B cell (primary cell): ENCODE measurements at regions not wholly inside any gene's neighbourhood (a gene's known extent, or its start where the extent isn't known, plus 50 kb on each side); places are given as distances from the start of the nearest gene placed in this dataset.

Experiments
- ATAC-seq: fragments of 200-7000 bp; cut with Tn5 transposase; one replicate; pipeline ENCODE4 v1.10.0; 2021; ENCODE audit warnings: low read depth, mild to moderate bottlenecking, moderate number of reproducible peaks, moderate library complexity
- CTCF ChIA-PET: fragments of 350-600 bp; sonication (Branson Sonifier 250); formaldehyde crosslinking; loops from one replicate; lab custom pipeline; 2021; ENCODE audit warnings: antibody characterized with exemption, inconsistent platforms; lab: Charles Lee
- POLR2A ChIA-PET: fragments of 350-600 bp; sonication (Branson Sonifier 250); formaldehyde crosslinking; loops from one replicate; lab custom pipeline; 2021; ENCODE audit warnings: antibody characterized with exemption; lab: Charles Lee
- DNase-seq: peaks from one replicate; pipeline ENCODE4 v3.0.0; 2013
- H2AFZ ChIP-seq: 2 replicates; pipeline ENCODE4 v1.6.1; 2012; ENCODE audit warnings: mild to moderate bottlenecking, low read depth, low read length; ENCODE audit not compliant: insufficient read depth, poor library complexity, severe bottlenecking
- H3K27ac ChIP-seq, 2 donors: 1 replicate in 1 of 2; 2 replicates in 1 of 2; pipeline ENCODE4 v1.5.1; 2012 to 2013; ENCODE audit warnings: low read length in 2 of 2, mild to moderate bottlenecking in 2 of 2, moderate library complexity in 1 of 2
- H3K27me3 ChIP-seq, 4 experiments: fragments of 200-600 bp in 1 of 4; sonication (generic) in 1 of 4; replicated peaks in 1 of 4; 1 replicate in 2 of 4; 2 replicates in 2 of 4; pipeline versions ENCODE4 v1.6.1 to v1.7.0; 2013 to 2016; ENCODE audit warnings: low read length in 3 of 4, mild to moderate bottlenecking in 2 of 4, mixed read lengths in 1 of 4, moderate library complexity in 1 of 4; ENCODE audit not compliant: insufficient read depth in 4 of 4, control insufficient read depth in 3 of 4; ENCODE audit errors: control extremely low read depth in 1 of 4
- H3K36me3 ChIP-seq, 2 experiments: replicated peaks in 1 of 2; 1 replicate in 1 of 2; 2 replicates in 1 of 2; pipeline versions ENCODE4 v1.6.1 to v1.7.1; 2013; ENCODE audit warnings: low read length in 1 of 2; ENCODE audit not compliant: insufficient read depth in 2 of 2, control insufficient read depth in 1 of 2; ENCODE audit errors: control extremely low read depth in 1 of 2, extremely low read depth in 1 of 2
- H3K4me1 ChIP-seq, 2 donors: fragments of 200-600 bp in 1 of 2; sonication (generic) in 1 of 2; 1 replicate in 1 of 2; 2 replicates in 1 of 2; pipeline versions ENCODE4 v1.5.1 to v1.6.1; 2013 to 2017; ENCODE audit warnings: low read length in 2 of 2; ENCODE audit not compliant: control insufficient read depth in 2 of 2, insufficient read depth in 2 of 2
- H3K4me2 ChIP-seq: replicated peaks from 2 replicates; pipeline ENCODE3; 2012; ENCODE audit warnings: mild to moderate bottlenecking, low read depth, low read length; ENCODE audit not compliant: poor library complexity, severe bottlenecking
- H3K4me3 ChIP-seq, 5 experiments: fragments of 200-600 bp in 1 of 5; sonication (generic) in 1 of 5; 1 replicate in 3 of 5; 2 replicates in 2 of 5; pipeline versions ENCODE4 v1.5.1 to v1.7.0; 2011 to 2016; ENCODE audit warnings: low read length in 4 of 5, mild to moderate bottlenecking in 4 of 5, low read depth in 2 of 5, control low read depth in 1 of 5, moderate library complexity in 1 of 5; ENCODE audit not compliant: insufficient read depth in 1 of 5; ENCODE audit errors: control extremely low read depth in 1 of 5, extremely low read depth in 1 of 5
- H3K79me2 ChIP-seq: fragments of 200-600 bp; sonication (generic); one replicate; pipeline ENCODE4 v1.6.0; 2016; ENCODE audit warnings: low read length; ENCODE audit not compliant: control insufficient read depth, insufficient read depth
- H3K9ac ChIP-seq: fragments of 200-600 bp; sonication (generic); 2 replicates; pipeline ENCODE4 v1.6.1; 2017; ENCODE audit warnings: mild to moderate bottlenecking, low read length, moderate library complexity
- H3K9me3 ChIP-seq, 3 donors: one replicate each; pipeline versions ENCODE4 v1.6.1 to v1.7.1; 2013; ENCODE audit warnings: low read length in 2 of 3; ENCODE audit not compliant: control insufficient read depth in 2 of 3, insufficient read depth in 1 of 3; ENCODE audit errors: control extremely low read depth in 1 of 3
- H4K20me1 ChIP-seq: 2 replicates; pipeline ENCODE4 v1.6.0; 2012; ENCODE audit warnings: mild to moderate bottlenecking, low read length; ENCODE audit not compliant: insufficient read depth, control insufficient read depth, poor library complexity, severe bottlenecking
- H3K27ac Mint-ChIP-seq: one replicate; pipeline ENCODE4 v1.8.0; 2021; ENCODE audit warnings: mixed read lengths
- H3K27me3 Mint-ChIP-seq: one replicate; pipeline ENCODE4 v1.8.0; 2021; ENCODE audit warnings: mixed read lengths
- H3K4me1 Mint-ChIP-seq: one replicate; pipeline ENCODE4 v1.8.0; 2021; ENCODE audit warnings: mixed read lengths
- H3K4me3 Mint-ChIP-seq: one replicate; pipeline ENCODE4 v1.8.0; 2021; ENCODE audit warnings: mixed read lengths
- H3K9me3 Mint-ChIP-seq: one replicate; pipeline ENCODE4 v1.8.0; 2022; ENCODE audit warnings: mixed read lengths; ENCODE audit not compliant: insufficient read depth
- EZH2 ChIP-seq: IDR thresholded peaks from 2 replicates; pipeline ENCODE4 v1.6.1; 2012; ENCODE audit warnings: borderline replicate concordance, low read depth, mild to moderate bottlenecking, moderate library complexity, low read length; ENCODE audit not compliant: insufficient read depth, poor library complexity, severe bottlenecking
- WGBS: methylation state at CpG from one replicate; pipeline ENCODE4 v1.1.5; 2013; ENCODE audit warnings: missing lambda C conversion rate; ENCODE audit not compliant: insufficient coverage; 5-methylcytosine and 5-hydroxymethylcytosine counted together
- intact Hi-C: fragments of 100-400 bp; cut with micrococcal nuclease; formaldehyde crosslinking; loops from one replicate; pipeline ENCODE4 v1.10.0; 2022
- TF ChIP-seq, protein P1 (sequence below): fragments of 200-600 bp; IDR thresholded peaks from one replicate; pipeline ENCODE4 v1.8.0; 2022; ENCODE audit warnings: antibody characterized with exemption, mild to moderate bottlenecking

GRCh38 chr11:101357771-101358170, 226.0 kb downstream of the TRPC6 start:
- ChIA-PET POLR2A (no interaction called here), CTCF (no interaction called here)
- Histone ChIP-seq H2AFZ (no peak overlapping the region), H3K4me2 (no peak overlapping the region), H3K9ac (no peak overlapping the region), H3K27ac (no peak overlapping the region), H3K79me2 (no peaks in the 10 kb centered on the region), H4K20me1 (no peaks in the 10 kb centered on the region), H3K4me1 (no peaks in the 10 kb centered on the region), H3K36me3 (no peaks in the 10 kb centered on the region), H3K27me3 (no peaks in the 10 kb centered on the region), H3K4me3 (no peak overlapping the region), H3K9me3 (peaks cover 0 to 3% (median 0%) of the 10 kb centered on the region in 3 donors)
- H3K4me3 Mint-ChIP-seq = no peak overlapping the region
- H3K9me3 Mint-ChIP-seq = peaks cover 3% of the 10 kb centered on the region
- no peak overlapping the region for H3K27ac Mint-ChIP-seq
- H3K27me3 Mint-ChIP-seq = no peaks in the 10 kb centered on the region
- TF ChIP-seq, protein P1, sequence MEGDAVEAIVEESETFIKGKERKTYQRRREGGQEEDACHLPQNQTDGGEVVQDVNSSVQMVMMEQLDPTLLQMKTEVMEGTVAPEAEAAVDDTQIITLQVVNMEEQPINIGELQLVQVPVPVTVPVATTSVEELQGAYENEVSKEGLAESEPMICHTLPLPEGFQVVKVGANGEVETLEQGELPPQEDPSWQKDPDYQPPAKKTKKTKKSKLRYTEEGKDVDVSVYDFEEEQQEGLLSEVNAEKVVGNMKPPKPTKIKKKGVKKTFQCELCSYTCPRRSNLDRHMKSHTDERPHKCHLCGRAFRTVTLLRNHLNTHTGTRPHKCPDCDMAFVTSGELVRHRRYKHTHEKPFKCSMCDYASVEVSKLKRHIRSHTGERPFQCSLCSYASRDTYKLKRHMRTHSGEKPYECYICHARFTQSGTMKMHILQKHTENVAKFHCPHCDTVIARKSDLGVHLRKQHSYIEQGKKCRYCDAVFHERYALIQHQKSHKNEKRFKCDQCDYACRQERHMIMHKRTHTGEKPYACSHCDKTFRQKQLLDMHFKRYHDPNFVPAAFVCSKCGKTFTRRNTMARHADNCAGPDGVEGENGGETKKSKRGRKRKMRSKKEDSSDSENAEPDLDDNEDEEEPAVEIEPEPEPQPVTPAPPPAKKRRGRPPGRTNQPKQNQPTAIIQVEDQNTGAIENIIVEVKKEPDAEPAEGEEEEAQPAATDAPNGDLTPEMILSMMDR = no peak
- no peak for TF ChIP-seq EZH2
- no peaks in the 10 kb centered on the region for H3K4me1 Mint-ChIP-seq
- ATAC-seq (no peak), DNase-seq (no peak)
- intact Hi-C loops = no loop called here
- no CpG with 5 or more reads among the region's 1 CpG for WGBS

- H2AFZ ChIP-seq = no peak overlapping the region
- H3K4me3 Mint-ChIP-seq = no peak overlapping the region
- no peak overlapping the region for H3K27ac ChIP-seq
- no peaks in the 10 kb centered on the region for H3K79me2 ChIP-seq
- no peaks in the 10 kb centered on the region for H3K4me1 ChIP-seq
- H3K9me3 Mint-ChIP-seq = peaks cover 3% of the 10 kb centered on the region
- ATAC-seq (no peak), DNase-seq (no peak)
- ChIA-PET CTCF (no interaction called here), POLR2A (no interaction called here)
- H3K27ac Mint-ChIP-seq = no peak overlapping the region
- H3K27me3 Mint-ChIP-seq = no peaks in the 10 kb centered on the region
- 62% methylated on average over 3 of the region's 4 CpGs for WGBS
- H4K20me1 ChIP-seq = no peaks in the 10 kb centered on the region
- no peak for TF ChIP-seq EZH2
- TF ChIP-seq, protein P1 = no peak
- peaks cover 0 to 3% (median 1%) of the 10 kb centered on the region in 3 donors for H3K9me3 ChIP-seq
- H3K36me3 ChIP-seq = no peaks in the 10 kb centered on the region
- no peak overlapping the region for H3K4me2 ChIP-seq
- H3K27me3 ChIP-seq = no peaks in the 10 kb centered on the region
- no peak overlapping the region for H3K9ac ChIP-seq
- H3K4me1 Mint-ChIP-seq = no peaks in the 10 kb centered on the region
- H3K4me3 ChIP-seq = no peak overlapping the region
- intact Hi-C loops = no loop called here
Observed at GRCh38 chr11:101354801-101355200, 225.2 kb upstream of the PGR start.
